ENCODE measurements at regions not wholly inside any gene's neighbourhood (a gene's known extent, or its start where the extent isn't known, plus 50 kb on each side); places are given as distances from the start of the nearest gene placed in this dataset.

GRCh38 chr4:153034681-153035080 lies 98.6 kb downstream of the FHDC1 start:
- no peak for DNase-seq

GRCh38 chr4:153036931-153037482 lies 100.9 kb downstream of the FHDC1 start:
- no peak for DNase-seq

- DNase-seq: peak; percentile 38
These were observed 102.6 kb downstream of the FHDC1 start for GRCh38 chr4:153038623-153039311.

GRCh38 chr4:153039542-153040185 lies 103.5 kb downstream of the FHDC1 start:
- DNase-seq: no peak

- DNase-seq: no peak
These were observed 104.6 kb downstream of the FHDC1 start for GRCh38 chr4:153040677-153041076.

- DNase-seq: no peak
These were observed 107.9 kb downstream of the FHDC1 start for GRCh38 chr4:153044036-153044435.

GRCh38 chr4:153045111-153045982 lies 109.2 kb downstream of the FHDC1 start:
- DNase-seq: no peak

GRCh38 chr4:153058671-153059060 lies 122.5 kb downstream of the FHDC1 start:
- no peak for DNase-seq

- no peak for DNase-seq
These were observed 124.1 kb downstream of the FHDC1 start for GRCh38 chr4:153060196-153060595.

- peak; percentile 9 for DNase-seq
These were observed 125.8 kb downstream of the FHDC1 start for GRCh38 chr4:153061971-153062370.

GRCh38 chr4:153062652-153063168 lies 126.6 kb downstream of the FHDC1 start:
- no peak for DNase-seq

GRCh38 chr4:153063490-153063889 lies 127.4 kb downstream of the FHDC1 start:
- no peak for DNase-seq

- no peak for DNase-seq
These were observed 128.4 kb downstream of the FHDC1 start for GRCh38 chr4:153064571-153064970.

GRCh38 chr4:153065276-153065675 lies 129.2 kb downstream of the FHDC1 start:
- DNase-seq: no peak

GRCh38 chr4:153067376-153067775 lies 131.3 kb downstream of the FHDC1 start:
- no peak for DNase-seq

GRCh38 chr4:153068751-153069150 lies 132.6 kb downstream of the FHDC1 start:
- no peak for DNase-seq

- no peak for DNase-seq
These were observed 132.2 kb upstream of the TRIM2 start for GRCh38 chr4:153071958-153072598.

GRCh38 chr4:153072661-153073060 lies 131.6 kb upstream of the TRIM2 start:
- no peak for DNase-seq

GRCh38 chr4:153074486-153074885 lies 129.8 kb upstream of the TRIM2 start:
- no peak for DNase-seq

- no peak for DNase-seq
These were observed 129.2 kb upstream of the TRIM2 start for GRCh38 chr4:153074936-153075630.

GRCh38 chr4:153075836-153076518 lies 128.3 kb upstream of the TRIM2 start:
- DNase-seq: no peak

Measured in NCI-H2171 (cell line).